HL-60 (cell line): ENCODE measurements at regions not wholly inside any gene's neighbourhood (a gene's known extent, or its start where the extent isn't known, plus 50 kb on each side); places are given as distances from the start of the nearest gene placed in this dataset.

ENCODE experiments used
- GABPA ChIP-seq: IDR thresholded peaks from 2 replicates; pipeline ENCODE4 v1.6.1; 2012; ENCODE audit warnings: low read depth
- POLR2AphosphoS5 ChIP-seq: IDR thresholded peaks from 2 replicates; pipeline ENCODE4 v1.6.1; 2012; ENCODE audit warnings: low read depth
- TF ChIP-seq, protein P1 (sequence below): IDR thresholded peaks from one replicate; pipeline ENCODE4 v1.5.1; 2011; ENCODE audit warnings: low read length, control low read depth, inconsistent platforms; ENCODE audit not compliant: insufficient read depth
- TF ChIP-seq, protein P2 (sequence below): IDR thresholded peaks from 2 replicates; pipeline ENCODE4 v1.6.1; 2012; ENCODE audit warnings: low read depth; ENCODE audit not compliant: insufficient replicate concordance

DNA sequence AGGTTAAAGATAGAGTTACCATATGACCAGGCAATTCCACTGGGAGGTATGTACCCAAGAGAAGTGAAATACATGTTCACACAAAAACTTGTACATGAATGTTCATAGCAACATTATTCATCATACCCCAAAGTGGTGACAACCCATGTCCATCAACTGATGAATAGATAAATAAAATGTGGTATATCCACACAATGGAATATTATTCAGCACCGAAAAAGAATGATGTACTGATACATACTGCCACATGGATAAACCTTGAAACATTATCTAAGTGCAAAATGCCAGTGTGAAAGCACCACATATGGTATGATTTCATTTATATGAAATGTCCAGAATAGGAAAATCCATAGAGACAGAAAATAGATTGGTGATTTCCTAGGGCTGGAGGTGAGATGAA lies 53.4 kb upstream of the PAXBP1 start:
- TF ChIP-seq, protein P1, sequence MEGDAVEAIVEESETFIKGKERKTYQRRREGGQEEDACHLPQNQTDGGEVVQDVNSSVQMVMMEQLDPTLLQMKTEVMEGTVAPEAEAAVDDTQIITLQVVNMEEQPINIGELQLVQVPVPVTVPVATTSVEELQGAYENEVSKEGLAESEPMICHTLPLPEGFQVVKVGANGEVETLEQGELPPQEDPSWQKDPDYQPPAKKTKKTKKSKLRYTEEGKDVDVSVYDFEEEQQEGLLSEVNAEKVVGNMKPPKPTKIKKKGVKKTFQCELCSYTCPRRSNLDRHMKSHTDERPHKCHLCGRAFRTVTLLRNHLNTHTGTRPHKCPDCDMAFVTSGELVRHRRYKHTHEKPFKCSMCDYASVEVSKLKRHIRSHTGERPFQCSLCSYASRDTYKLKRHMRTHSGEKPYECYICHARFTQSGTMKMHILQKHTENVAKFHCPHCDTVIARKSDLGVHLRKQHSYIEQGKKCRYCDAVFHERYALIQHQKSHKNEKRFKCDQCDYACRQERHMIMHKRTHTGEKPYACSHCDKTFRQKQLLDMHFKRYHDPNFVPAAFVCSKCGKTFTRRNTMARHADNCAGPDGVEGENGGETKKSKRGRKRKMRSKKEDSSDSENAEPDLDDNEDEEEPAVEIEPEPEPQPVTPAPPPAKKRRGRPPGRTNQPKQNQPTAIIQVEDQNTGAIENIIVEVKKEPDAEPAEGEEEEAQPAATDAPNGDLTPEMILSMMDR: no peak
- TF ChIP-seq, protein P2, sequence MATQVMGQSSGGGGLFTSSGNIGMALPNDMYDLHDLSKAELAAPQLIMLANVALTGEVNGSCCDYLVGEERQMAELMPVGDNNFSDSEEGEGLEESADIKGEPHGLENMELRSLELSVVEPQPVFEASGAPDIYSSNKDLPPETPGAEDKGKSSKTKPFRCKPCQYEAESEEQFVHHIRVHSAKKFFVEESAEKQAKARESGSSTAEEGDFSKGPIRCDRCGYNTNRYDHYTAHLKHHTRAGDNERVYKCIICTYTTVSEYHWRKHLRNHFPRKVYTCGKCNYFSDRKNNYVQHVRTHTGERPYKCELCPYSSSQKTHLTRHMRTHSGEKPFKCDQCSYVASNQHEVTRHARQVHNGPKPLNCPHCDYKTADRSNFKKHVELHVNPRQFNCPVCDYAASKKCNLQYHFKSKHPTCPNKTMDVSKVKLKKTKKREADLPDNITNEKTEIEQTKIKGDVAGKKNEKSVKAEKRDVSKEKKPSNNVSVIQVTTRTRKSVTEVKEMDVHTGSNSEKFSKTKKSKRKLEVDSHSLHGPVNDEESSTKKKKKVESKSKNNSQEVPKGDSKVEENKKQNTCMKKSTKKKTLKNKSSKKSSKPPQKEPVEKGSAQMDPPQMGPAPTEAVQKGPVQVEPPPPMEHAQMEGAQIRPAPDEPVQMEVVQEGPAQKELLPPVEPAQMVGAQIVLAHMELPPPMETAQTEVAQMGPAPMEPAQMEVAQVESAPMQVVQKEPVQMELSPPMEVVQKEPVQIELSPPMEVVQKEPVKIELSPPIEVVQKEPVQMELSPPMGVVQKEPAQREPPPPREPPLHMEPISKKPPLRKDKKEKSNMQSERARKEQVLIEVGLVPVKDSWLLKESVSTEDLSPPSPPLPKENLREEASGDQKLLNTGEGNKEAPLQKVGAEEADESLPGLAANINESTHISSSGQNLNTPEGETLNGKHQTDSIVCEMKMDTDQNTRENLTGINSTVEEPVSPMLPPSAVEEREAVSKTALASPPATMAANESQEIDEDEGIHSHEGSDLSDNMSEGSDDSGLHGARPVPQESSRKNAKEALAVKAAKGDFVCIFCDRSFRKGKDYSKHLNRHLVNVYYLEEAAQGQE: no peak
- no peak for TF ChIP-seq POLR2AphosphoS5
- TF ChIP-seq GABPA: no peak
